ENCODE measurements at regions not wholly inside any gene's neighbourhood (a gene's known extent, or its start where the extent isn't known, plus 50 kb on each side); places are given as distances from the start of the nearest gene placed in this dataset.

- no peak for TF ChIP-seq CTCF (IDR thresholded peaks at IDR 0.05)
- TF ChIP-seq POLR2A (IDR thresholded peaks at IDR 0.05): no peak
These were observed 102.7 kb downstream of the TRAM1L1 start for GRCh38 chr4:116982656-116983055.
